ENCODE measurements at regions not wholly inside any gene's neighbourhood (a gene's known extent, or its start where the extent isn't known, plus 50 kb on each side); places are given as distances from the start of the nearest gene placed in this dataset.

DNA sequence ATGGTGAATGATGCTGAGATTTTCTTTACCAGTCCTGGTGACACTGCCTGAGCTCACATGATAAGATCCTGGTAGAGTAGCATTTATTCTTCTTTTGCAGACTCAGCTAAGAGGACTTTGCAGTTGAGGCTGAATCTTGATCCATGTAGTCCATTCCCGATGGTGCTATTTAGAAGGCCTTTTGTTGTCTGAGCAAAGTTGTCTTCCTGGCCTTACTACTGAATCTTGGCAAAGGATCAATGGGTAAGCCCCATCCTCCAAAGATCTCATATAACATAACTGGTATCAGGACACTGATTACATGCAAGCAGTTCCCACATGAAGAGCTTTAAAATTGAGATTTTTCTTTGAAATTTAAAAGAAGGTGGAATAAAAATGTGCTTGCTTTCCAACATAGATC, 291.6 kb downstream of the SOX4 start:
- TF ChIP-seq EZH2 (IDR thresholded peaks at IDR 0.05) = no peak
- no peak for TF ChIP-seq POLR2AphosphoS5 (IDR thresholded peaks at IDR 0.05; ENCODE audit: borderline replicate concordance, low read depth, low read length)
- TF ChIP-seq FOXP2 (optimal IDR thresholded peaks at IDR 0.05; ENCODE audit: control extremely low read depth, extremely low read length, insufficient read depth) = no peak
